Endothelial cell of umbilical vein (primary cell): ENCODE measurements at regions not wholly inside any gene's neighbourhood (a gene's known extent, or its start where the extent isn't known, plus 50 kb on each side); places are given as distances from the start of the nearest gene placed in this dataset.

ENCODE experiments used
- BruUV-seq: library from RNA; stranded (reverse); fragments of 400-500 nt; replicated peaks from 2 replicates; lab custom pipeline; 2021; lab: Mats Ljungman, UMichigan
- CTCF ChIA-PET: fragments of 300-600, 350-600 bp; sonication (Branson Sonifier 250); formaldehyde crosslinking; loops from one replicate; lab custom pipeline; 2021; ENCODE audit warnings: antibody characterized with exemption, inconsistent platforms; lab: Charles Lee
- POLR2A ChIA-PET: fragments of 300-600, 350-600 bp; sonication (Branson Sonifier 250); formaldehyde crosslinking; loops from one replicate; lab custom pipeline; 2021; ENCODE audit warnings: antibody characterized with exemption, inconsistent platforms; lab: Charles Lee
- DNase-seq: peaks from one replicate; pipeline ENCODE4 v3.0.0-alpha.2; 2011; ENCODE audit warnings: low read depth, low spot score
- FAIRE-seq: peaks from 2 replicates; lab custom pipeline; 2011; peaks lifted over from hg19 to GRCh38; lab: Jason Lieb, UNC
- H2AFZ ChIP-seq: 2 replicates; pipeline ENCODE4 v1.6.0; 2012; ENCODE audit warnings: low read depth, low read length, control low read depth, inconsistent platforms
- H3K27ac ChIP-seq: 2 replicates; pipeline ENCODE4 v1.5.1; 2011; ENCODE audit warnings: low read depth, mild to moderate bottlenecking, control low read depth, low read length, moderate library complexity; ENCODE audit not compliant: insufficient read depth
- H3K27me3 ChIP-seq, 2 experiments: 2 replicates each; pipeline versions ENCODE4 v1.6.0 to v1.6.1; 2011; ENCODE audit warnings: low read length in 2 of 2, mixed read lengths in 1 of 2; ENCODE audit not compliant: control insufficient read depth in 2 of 2, insufficient read depth in 2 of 2
- H3K36me3 ChIP-seq, 2 experiments: 2 replicates in 1 of 2; 3 replicates in 1 of 2; pipeline ENCODE4 v1.5.1; 2011; ENCODE audit warnings: low read length in 2 of 2, mild to moderate bottlenecking in 1 of 2, moderate library complexity in 1 of 2; ENCODE audit not compliant: control insufficient read depth in 2 of 2, insufficient read depth in 2 of 2; ENCODE audit errors: extremely low read depth in 1 of 2
- H3K4me1 ChIP-seq: 3 replicates; pipeline ENCODE4 v1.5.1; 2011; ENCODE audit warnings: mild to moderate bottlenecking, low read length; ENCODE audit not compliant: control insufficient read depth, insufficient read depth; ENCODE audit errors: extremely low read depth
- H3K4me2 ChIP-seq: 2 replicates; pipeline ENCODE4 v1.6.1; 2011; ENCODE audit warnings: low read length, control low read depth, mixed read lengths; ENCODE audit not compliant: insufficient read depth
- H3K4me3 ChIP-seq, 3 experiments: fragments of 200-600 bp in 1 of 3; sonication (generic), shearing (Covaris generic) in 1 of 3; replicated peaks in 1 of 3; 2 replicates each; pipeline ENCODE4 v1.5.1; 2011 to 2016; ENCODE audit warnings: control low read depth in 3 of 3, low read length in 3 of 3, mild to moderate bottlenecking in 2 of 3, inconsistent platforms in 1 of 3, low read depth in 1 of 3, moderate library complexity in 1 of 3; ENCODE audit not compliant: insufficient read depth in 1 of 3
- H3K79me2 ChIP-seq: 2 replicates; pipeline ENCODE4 v1.6.0; 2012; ENCODE audit warnings: low read length, inconsistent platforms; ENCODE audit not compliant: control insufficient read depth, insufficient read depth
- H3K9ac ChIP-seq: replicated peaks from 2 replicates; pipeline ENCODE3; 2011; ENCODE audit warnings: low read length, control low read depth; ENCODE audit not compliant: insufficient read depth; ENCODE audit errors: extremely low read depth
- H3K9me1 ChIP-seq: replicated peaks from 3 replicates; pipeline ENCODE4 v1.6.0; 2011; ENCODE audit warnings: mild to moderate bottlenecking, low read length; ENCODE audit not compliant: control insufficient read depth, insufficient read depth; ENCODE audit errors: extremely low read depth
- H3K9me3 ChIP-seq: replicated peaks from 2 replicates; pipeline ENCODE4 v1.5.1; 2012; ENCODE audit warnings: low read length, inconsistent platforms; ENCODE audit not compliant: control insufficient read depth, insufficient read depth
- H4K20me1 ChIP-seq: replicated peaks from 2 replicates; pipeline ENCODE3; 2011; ENCODE audit warnings: mild to moderate bottlenecking, low read length; ENCODE audit not compliant: control insufficient read depth, insufficient read depth; ENCODE audit errors: extremely low read depth
- CTCF ChIP-seq, 2 donors: IDR thresholded peaks; 1 replicate in 1 of 2; 2 replicates in 1 of 2; pipeline ENCODE4 v1.5.1; 2011; ENCODE audit warnings: low read length in 2 of 2, mild to moderate bottlenecking in 2 of 2, moderate library complexity in 2 of 2, control low read depth in 1 of 2, inconsistent platforms in 1 of 2, low read depth in 1 of 2; ENCODE audit not compliant: insufficient read depth in 1 of 2; ENCODE audit errors: extremely low read depth in 1 of 2
- FOS ChIP-seq: IDR thresholded peaks from 2 replicates; pipeline ENCODE4 v1.6.1; 2011; ENCODE audit warnings: mild to moderate bottlenecking, low read length, moderate library complexity, borderline replicate concordance; ENCODE audit not compliant: insufficient read depth
- MYC ChIP-seq: IDR thresholded peaks from one replicate; pipeline ENCODE4 v1.6.1; 2011; ENCODE audit warnings: mild to moderate bottlenecking, low read depth, low read length
- POLR2AphosphoS5 ChIP-seq: IDR thresholded peaks from 2 replicates; pipeline ENCODE4 v1.6.1; 2012; ENCODE audit warnings: low read depth, mild to moderate bottlenecking, control low read depth, low read length, moderate library complexity; ENCODE audit not compliant: insufficient read depth
- dilution Hi-C: fragments of 300-500 bp; cut with MboI; formaldehyde crosslinking; loops from one replicate; pipeline ENCODE4 v1.15.0; 2019; ENCODE audit warnings: low sequenced_read_pairs; ENCODE audit not compliant: extremely low pct_ligation_motif_present
- intact Hi-C: fragments of 100-400 bp; cut with micrococcal nuclease; formaldehyde crosslinking; loops from one replicate; pipeline ENCODE4 v1.10.0; 2022

DNA sequence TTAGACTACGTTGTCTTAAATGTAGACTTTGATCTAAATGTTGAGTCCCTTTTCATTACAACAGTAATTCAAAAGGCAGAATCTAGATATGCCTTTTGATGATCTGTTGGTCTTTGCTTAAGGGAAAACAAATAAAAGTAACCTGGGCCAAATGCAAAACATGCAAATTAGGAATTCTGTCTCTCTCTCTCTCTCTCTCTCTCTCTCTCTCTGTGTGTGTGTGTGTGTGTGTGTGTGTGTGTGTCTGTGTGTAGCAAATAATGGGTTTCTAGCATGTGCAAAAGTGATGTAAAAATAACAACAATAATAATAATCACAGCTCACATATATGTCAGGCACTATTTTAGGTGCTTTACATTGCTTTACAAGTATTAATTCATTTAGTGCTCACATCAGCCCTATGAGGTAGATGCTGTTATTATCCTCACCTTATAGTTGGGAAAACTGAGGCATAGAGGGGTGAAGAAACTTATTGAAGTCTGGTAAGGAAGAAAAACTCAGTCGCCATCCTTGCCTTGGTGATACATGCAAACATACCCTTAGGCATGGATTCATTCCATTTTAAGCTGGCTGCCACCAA, 160.3 kb upstream of the ZNF217 start:
- FAIRE-seq (peak; percentile 35), DNase-seq (no peak)
- no peaks in the 10 kb centered on the region for H3K9me1 ChIP-seq
- H3K27me3 ChIP-seq, result no peaks in the 10 kb centered on the region
- intact Hi-C loops (no loop called here), dilution Hi-C loops (no loop called here)
- H3K9ac ChIP-seq, result no peak overlapping the region
- H3K79me2 ChIP-seq, result no peaks in the 10 kb centered on the region
- no TSS peak for BruUV-seq
- H3K27ac ChIP-seq, result no peak overlapping the region
- H4K20me1 ChIP-seq, result no peaks in the 10 kb centered on the region
- POLR2A ChIA-PET, result no interaction called here
- no peak overlapping the region for H3K4me3 ChIP-seq
- no peaks in the 10 kb centered on the region for H3K36me3 ChIP-seq
- CTCF ChIA-PET, result interaction anchor here (0.7 to 1.5 kb wide), 3 partner anchors 10 to 17 kb away, joined by 3 to 4 read pairs (median 3); no protein-coding TSS in a partner anchor
- no peak overlapping the region for H3K4me2 ChIP-seq
- TF ChIP-seq CTCF (IDR thresholded peaks at IDR 0.05; ENCODE audit: extremely low read depth in 1 of 2, insufficient read depth in 1 of 2, low read depth in 1 of 2, low read length in 2 of 2) (no peak), POLR2AphosphoS5 (no peak), FOS (no peak), MYC (no peak)
- peaks cover 8% of the 10 kb centered on the region for H3K4me1 ChIP-seq
- H3K9me3 ChIP-seq, result no peaks in the 10 kb centered on the region
- peak overlapping the region; percentile 18 for H2AFZ ChIP-seq
